Left ventricle myocardium superior (tissue), 1 donor: ENCODE measurements at regions not wholly inside any gene's neighbourhood (a gene's known extent, or its start where the extent isn't known, plus 50 kb on each side); places are given as distances from the start of the nearest gene placed in this dataset.
"Not testable (repeated sequence)": the region's sequence is repeated elsewhere in the genome, so short reads cannot be mapped to it uniquely, and the experiment has no call there.

Experiments
- ATAC-seq: fragments of 200-7000 bp; cut with Tn5 transposase; one replicate; pipeline ENCODE4 v1.9.1; 2020; ENCODE audit warnings: mild to moderate bottlenecking, moderate library complexity
- DNase-seq: peaks from one replicate; pipeline ENCODE4 v3.0.0-alpha.2; 2020
- intact Hi-C: fragments of 100-400 bp; cut with micrococcal nuclease; formaldehyde crosslinking; loops from one replicate; pipeline ENCODE4 v1.11.0; 2022
- donor health status: DM: no; HTN: yes; CAD: no; lungs with severe emphysema.

DNA sequence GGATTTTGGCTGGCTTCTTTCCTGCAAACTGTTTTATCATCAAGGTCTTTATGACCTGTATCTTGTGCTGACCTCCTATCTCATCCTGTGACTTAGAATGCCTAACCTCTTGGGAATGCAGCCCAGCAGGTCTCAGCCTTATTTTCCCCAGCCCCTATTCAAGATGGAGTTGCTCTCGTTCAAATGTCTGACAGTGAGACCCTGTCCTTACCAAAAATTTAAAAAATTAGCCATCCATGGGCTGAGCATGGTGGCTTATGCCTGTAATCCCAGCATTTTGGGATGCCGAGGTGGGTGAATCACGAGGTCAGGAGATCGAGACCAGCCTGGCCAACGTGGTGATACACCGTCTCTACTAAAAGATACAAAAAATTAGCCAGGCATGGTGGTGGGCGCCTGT is 64.9 kb upstream of the GPR158 start:
- intact Hi-C loops, ATAC-seq, DNase-seq: not testable (repeated sequence)

DNA sequence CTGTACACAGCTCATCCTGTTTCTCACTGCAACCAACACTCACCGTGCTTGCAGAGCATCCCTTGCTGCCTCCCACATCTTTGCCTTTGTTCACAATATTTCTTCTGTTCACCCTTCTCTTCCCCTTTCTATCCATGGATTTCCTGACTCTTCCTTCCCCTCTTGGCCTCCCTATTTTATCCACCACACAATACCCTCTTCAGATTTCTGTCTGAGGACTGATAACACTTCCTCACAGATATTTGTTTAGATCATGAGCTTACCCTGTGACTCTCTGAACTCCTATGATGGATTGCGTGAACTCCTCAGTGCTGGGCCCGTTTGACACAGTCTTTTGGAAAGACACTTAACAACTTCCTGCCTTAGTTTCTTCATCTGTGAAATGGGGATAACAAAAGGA is 62.8 kb upstream of the GPR158 start:
- no peak for ATAC-seq
- no peak for DNase-seq
- intact Hi-C loops, result no loop called here

DNA sequence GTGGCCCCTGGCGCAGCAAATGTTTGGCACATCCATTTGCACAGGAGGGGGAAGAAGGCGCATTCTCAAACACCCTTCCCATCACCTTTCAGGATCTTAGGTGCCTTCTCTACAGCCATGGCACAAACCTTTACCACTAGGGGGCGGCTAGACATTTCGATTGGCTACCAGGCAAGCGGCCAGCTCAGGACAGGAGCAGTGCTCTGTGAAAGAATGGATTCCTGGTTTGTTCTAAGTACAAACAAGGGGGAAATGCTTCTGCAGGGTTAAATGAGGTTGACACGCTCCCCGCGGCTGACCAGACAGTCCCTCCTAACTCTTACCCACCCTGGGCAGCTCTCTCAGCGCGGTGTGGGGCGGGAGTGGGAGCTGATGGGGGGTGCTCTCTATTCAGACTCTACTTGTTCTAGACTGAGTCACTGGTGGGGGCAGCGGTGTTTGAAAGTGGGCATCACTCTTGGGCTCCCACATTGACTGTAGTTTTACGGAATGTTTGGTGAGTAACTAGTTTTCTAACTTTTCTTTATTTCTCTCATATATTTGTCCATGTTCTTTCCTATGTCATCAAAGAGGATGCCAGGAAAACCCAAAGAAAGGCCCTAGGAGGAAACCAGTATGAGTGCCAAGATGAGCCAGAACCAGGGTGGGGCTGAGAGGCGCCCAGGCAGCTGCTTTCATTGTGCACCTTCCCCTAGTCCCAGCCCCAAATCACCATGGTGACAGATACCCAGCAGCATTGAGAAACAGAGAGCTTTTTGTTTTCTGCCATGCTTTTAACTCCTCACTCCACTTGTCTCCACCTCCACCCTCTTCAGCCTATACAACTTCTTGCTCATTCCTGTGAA is 61.4 kb upstream of the GPR158 start:
- DNase-seq (peak; percentile 81), ATAC-seq (peak; percentile 84)
- intact Hi-C loops, result no loop called here

DNA sequence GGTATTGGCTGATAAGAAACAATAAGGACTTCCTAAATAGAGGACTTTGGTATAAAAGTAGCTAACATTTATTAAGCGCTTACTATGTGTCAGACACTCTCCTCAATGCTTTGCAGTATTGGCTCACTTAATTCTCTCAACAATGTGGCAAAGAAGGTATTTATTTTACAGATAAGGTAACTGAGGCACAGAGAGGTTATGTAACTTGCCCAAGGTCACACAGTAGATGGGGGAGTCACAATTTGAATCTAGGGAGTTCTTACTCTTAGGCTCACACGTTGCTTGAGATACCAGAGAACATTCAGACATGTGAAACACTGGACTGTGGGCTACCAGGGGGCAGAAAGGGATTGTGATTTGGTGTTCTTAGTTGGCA is 60.8 kb upstream of the GPR158 start:
- no peak for ATAC-seq
- intact Hi-C loops, result no loop called here
- DNase-seq, result no peak

DNA sequence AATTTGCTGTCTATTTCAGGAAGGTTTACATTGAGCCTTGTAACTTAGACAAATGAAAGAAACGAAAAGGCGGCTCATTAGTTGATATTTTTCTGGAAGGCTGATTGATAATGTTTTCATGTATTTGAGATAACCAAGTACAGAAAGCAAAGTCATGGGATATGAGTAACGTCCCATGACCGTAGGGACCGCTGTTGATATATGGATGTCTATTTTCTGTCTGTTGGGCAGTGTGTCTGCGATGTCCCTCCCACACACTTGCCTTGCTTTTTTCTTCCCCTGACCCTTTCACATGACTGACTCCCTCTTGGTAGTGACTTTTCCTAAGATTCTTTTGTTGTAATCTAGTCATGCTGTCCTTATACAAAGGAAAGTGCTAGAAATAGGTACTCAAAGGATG is 57.0 kb upstream of the GPR158 start:
- intact Hi-C loops, result no loop called here

DNA sequence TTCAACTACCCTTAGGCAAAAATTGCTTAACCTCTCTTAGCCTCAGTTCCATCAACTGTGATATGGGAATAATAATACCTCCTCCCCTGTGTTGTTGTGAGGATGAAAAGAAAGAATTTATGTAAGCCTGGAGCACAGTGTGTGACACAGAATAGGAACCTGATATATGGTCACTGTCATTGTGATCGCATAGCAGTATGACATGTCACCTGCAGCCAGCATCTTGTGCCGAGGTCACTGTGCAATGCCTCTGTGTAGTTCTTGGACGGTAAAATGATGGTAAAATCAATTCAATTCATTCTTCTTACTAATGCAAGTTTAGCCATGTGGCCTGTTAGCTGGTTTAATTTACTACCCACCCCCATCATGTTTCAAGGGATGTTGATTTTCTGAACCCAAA is 54.6 kb upstream of the GPR158 start:
- intact Hi-C loops, result no loop called here
- DNase-seq (no peak), ATAC-seq (no peak)

More for the DNA sequence above, 57.0 kb upstream of the GPR158 start:
- no peak for ATAC-seq
- no peak for DNase-seq
